ENCODE measurements at regions not wholly inside any gene's neighbourhood (a gene's known extent, or its start where the extent isn't known, plus 50 kb on each side); places are given as distances from the start of the nearest gene placed in this dataset.

GRCh38 chr7:41878309-41879295, 175.7 kb upstream of the INHBA start:
- no peak for DNase-seq

- DNase-seq, result no peak
Observed at GRCh38 chr7:41877118-41877517, 174.2 kb upstream of the INHBA start.

DNA sequence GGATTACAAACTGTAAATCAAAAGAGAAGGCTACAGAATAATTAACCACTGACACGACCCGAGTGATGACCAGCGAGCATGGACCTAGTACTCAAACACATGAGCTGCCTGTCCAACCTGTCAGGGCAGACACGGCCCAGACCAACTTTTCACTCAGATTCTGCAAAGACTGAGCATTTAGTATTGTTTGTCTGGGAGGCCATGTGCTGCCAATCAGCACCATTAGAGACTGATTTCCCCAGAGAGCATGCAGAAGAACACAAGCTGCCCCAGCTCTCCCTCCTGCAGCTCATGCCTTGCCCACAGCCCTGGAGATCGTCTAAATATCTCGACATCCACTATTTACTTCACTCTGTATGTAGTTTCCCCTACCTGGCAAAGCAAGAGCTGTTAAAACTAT, 172.6 kb upstream of the INHBA start:
- no peak for DNase-seq

GRCh38 chr7:41874201-41874785, 171.4 kb upstream of the INHBA start:
- DNase-seq, result no peak

DNA sequence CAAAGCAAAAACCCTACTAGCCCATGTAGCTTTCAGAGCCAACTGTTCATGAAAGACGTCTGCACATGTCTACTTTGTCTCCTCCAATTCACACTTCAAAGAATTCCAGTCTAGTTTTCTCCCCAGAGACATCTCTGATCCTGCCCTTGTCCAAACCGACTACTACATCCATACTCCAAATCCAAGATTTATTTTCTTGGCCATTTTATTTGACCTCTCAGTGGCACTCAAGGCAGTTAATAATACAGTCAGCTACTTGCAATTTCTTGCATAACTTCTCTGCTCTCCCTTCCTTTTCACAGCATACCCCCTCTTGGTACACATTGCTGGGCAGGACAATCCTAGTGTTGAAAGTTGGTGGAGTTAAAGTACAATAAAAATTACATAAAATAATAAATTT, 170.9 kb upstream of the INHBA start:
- no peak for DNase-seq

DNA sequence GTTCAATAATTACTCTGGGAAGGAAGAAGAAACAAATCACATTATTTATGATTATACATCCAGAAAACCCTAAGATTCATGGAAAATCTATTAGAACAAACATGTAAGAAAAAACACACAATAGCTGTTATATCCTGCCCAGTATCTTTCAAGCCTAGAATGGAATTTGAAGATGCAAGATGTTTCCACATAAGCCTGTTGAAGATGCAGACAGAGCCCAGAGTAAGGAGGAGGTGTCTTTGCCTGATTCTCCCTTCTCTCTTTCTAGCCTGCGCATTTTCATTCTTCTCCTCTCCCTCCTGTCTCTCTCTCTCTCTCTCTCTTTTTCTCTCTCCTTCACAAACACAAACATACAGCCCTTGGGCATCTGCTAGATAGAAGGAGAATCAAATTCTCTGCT, 170.1 kb upstream of the INHBA start:
- DNase-seq, result no peak

DNA sequence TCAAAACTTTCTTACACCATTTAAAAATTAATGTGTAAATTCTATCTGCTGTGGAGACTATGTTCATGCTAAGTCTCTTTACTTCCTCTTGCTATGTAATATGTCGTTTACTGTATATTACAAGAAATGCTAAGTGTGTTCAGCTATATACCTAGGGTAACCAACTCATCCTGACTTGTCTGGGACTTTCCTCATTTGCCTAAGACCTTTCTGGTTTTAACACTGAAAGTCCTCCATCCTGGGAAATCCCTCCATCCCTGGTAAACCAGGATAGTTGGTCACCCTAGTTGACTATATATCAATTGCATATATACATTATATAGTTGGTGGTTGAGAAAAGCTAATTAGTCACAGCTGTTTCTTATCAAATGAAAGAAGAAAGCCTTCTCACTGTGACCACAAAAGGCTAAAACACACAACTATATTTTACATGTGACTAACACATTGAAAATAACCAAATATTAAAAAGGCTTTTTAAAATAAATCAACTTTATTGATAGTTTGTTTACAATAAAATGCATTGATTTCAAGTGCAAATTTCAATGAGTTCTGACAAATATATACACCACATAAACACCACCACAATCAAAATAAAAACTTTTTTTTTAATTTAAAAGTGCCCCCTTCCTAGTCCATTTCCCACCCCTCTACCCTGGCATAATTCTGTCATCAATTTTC, 167.7 kb upstream of the INHBA start:
- peak in 1 of 2 donors; percentile 17 for DNase-seq

DNA sequence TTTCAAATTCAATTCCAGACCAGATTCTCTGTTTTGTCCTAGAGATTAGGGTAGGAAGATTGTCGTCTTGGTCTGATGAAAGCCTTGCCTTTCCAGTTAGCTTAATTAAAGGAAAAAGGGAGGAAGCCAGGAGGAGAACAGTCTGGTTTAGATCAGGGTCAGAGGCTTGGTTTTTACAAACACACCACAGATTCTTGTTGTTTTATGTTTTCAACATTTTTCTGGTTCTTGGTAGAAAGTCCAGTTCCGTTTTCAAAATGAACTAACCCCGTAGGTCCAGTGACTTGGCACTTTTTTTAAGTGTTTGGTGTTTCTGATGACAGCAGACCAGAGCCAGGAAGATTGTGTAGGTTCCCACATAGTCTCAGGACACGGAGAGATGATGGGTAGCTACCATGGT, 167.1 kb upstream of the INHBA start:
- DNase-seq, result no peak

DNA sequence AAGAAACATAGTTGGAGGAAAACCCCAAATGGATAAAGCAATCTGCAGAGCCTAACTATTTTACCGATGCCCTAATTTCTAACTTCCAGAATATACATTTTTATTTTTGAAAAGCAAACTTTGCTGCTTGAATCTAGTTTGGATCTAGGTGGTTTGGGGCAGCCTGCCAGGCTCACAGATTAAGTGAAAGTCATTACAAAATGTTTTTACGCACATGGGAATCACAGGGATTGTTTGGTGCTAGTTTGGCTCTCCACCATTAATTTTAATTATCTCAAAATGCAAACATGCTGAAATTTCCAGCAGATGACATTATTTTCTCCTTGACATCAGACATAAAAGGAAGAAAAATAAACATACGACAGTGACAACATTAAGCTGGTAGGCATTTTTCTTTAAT, 166.7 kb upstream of the INHBA start:
- no peak for DNase-seq

- no peak for DNase-seq
Observed at GRCh38 chr7:41869091-41869490, 166.2 kb upstream of the INHBA start.

DNA sequence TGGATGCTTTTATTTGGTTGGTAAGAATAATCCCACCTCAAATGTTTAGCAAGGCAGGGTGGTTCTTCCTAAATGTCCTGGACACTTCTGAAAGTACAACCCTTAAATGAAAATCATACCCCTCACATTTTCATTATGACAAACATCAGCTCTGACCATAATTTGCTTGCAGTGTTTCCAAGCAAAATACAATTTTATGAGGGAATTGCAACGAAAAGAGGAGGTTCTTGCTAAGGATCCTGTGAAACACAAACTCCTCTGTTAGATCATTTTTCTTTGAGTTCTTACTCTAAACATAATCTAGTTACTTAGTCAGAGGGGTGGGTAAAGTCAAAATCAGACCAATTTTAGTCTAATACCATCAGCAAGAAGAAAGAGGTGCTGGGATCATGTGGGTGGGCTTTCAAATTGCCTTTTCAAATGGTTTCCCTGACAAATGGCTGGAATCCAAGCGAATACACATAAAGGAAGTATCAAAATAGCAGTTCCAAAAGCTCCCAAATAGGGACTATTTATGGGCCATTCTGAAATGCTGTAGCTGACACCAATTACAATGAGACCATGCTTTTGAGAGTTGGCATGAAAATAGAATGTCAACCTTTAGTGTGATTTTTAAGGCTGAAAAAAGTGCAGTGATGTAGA, 164.9 kb upstream of the INHBA start:
- DNase-seq, result no peak

GRCh38 chr7:41862261-41862660, 159.4 kb upstream of the INHBA start:
- DNase-seq, result no peak

DNA sequence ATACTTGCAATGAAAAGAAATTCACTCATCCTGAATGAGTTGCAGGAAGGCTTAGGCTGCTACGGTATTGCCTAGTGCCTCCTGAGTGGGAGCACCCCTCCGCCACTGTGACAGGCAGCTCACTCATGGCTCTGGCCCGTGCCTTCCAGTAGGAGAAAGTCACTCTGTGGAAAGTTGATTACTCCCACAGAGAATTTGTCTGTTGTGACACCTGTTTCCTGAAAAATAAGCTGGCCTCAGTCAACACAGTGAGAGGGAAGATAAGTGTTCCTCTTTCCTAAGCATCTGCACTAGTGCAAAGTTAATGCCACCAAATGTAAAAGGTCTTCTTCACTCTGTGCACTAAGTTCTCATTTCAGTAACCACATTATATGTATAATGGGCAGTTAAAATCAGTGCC, 158.8 kb upstream of the INHBA start:
- peak in 1 of 2 donors; percentile 77 for DNase-seq

GRCh38 chr7:41858201-41858600, 155.3 kb upstream of the INHBA start:
- no peak for DNase-seq

GRCh38 chr7:41855798-41856197, 152.9 kb upstream of the INHBA start:
- peak in 1 of 2 donors; percentile 26 for DNase-seq

DNA sequence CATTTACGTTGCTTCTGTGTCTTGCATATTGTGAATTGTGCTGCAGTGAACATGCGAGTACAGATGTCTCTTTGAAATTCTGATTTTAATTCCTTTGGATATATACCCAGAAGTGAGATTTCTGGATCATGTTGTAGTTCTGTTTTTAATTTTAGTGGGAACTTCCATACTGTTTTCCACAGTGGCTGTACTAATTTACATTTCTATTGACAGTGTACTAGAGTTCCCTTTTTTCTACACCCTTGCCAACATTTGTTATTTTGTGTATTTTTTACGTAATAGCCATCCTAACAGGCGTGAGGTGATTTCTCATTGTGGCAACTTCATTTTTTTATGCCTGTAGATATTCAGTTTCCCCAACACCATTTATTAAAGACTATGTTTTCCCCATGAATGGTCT, 144.7 kb upstream of the INHBA start:
- DNase-seq, result no peak

DNA sequence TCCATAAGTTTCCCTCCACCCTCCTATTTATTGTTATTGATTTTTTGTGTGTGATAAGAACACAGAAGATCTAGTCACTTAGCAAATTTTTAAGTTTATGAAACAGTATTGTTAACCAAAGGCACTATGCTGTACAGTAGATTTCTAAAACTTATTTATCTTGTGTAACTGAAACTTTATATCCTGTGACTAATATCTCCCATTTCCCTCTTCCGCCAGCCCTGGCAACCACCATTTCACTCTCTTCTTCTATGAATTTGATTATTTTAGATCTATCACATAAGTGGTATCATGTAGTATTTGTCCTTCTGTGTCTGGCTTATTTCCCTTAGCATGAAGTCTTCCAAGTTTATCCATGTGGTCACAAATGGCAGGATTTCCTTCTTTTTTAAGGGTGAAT, 144.3 kb upstream of the INHBA start:
- no peak for DNase-seq

DNA sequence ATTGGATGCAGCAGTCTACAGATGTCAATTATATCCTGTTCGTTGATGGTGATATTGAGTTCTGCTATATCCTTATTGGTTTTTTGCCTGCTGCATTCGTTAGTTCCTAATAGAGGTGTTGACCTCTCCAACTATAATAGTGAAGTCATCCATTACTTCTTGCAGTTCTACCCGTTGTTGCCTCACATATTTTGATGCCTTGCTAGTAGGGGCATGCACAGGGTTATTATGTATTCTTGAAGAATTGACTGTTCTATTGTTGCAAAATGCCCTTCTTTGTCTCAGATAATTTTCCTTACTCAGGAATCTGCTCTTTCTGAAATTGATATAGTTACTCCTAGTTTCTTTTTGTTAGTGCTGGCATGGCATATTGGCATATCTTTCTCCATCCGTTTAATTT, 140.1 kb upstream of the INHBA start:
- DNase-seq, result no peak

- no peak for DNase-seq
Observed at GRCh38 chr7:41837916-41838315, 135.0 kb upstream of the INHBA start.

GRCh38 chr7:41835976-41836530, 133.2 kb upstream of the INHBA start:
- no peak for DNase-seq

DNA sequence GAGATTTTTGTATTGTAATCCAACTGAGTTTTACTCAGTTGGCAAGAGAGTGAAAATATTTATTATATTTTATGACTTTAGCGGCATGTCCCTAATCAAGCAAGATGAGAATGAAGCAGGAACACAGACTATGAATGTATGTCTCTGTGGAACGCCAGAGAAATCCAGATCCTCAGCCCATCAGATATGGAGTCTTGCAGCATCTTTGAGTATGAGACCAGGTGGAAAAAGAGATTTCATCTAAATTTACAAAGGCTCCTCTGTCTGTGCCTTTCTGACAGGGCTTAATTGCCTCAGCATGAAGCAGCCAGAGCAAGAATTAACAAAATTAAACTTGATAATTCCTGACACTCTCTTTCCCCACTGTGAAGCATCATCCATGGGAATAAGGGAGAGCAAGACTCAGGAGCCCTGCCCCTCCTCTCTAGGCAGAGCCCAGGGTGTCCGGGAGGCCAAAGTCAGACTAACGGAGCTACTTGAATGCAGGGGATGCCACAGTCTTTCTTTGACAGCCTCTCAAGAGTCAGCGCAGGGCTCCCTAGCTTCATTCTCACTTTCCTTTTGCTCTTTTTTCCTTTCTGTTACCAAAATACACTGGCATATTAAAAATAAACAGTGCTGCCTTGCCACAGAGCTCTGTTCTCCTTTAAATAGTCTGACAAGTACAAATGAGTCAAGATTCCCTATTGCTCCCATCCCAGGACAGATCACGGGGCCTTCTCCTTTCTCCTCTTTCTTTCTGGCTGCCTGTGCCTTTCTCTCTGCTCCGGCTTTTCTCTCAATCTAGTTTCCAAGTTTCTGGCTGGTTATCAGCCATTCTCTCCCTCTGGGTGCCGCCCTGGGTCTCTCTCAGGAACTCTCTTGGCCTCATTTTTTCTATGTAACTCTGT, 132.2 kb upstream of the INHBA start:
- DNase-seq, result no peak

GRCh38 chr7:41832941-41833340, 130.1 kb upstream of the INHBA start:
- no peak for DNase-seq
